GM18909 (cell line): ENCODE measurements at regions not wholly inside any gene's neighbourhood (a gene's known extent, or its start where the extent isn't known, plus 50 kb on each side); places are given as distances from the start of the nearest gene placed in this dataset.

Source experiments
- ATAC-seq: cut with Tn5 transposase; IDR thresholded peaks from one replicate; pipeline ENCODE4 v1.9.1; 2021; ENCODE audit warnings: mild to moderate bottlenecking; ENCODE audit not compliant: unreplicated experiment, poor library complexity

- no peak for ATAC-seq
These were observed 134.3 kb upstream of the PMEPA1 start for GRCh38 chr20:57843941-57844625.

GRCh38 chr20:57842720-57843119 lies 132.9 kb upstream of the PMEPA1 start:
- no peak for ATAC-seq

GRCh38 chr20:57841297-57841866 lies 131.6 kb upstream of the PMEPA1 start:
- no peak for ATAC-seq

- ATAC-seq = no peak
These were observed 130.9 kb upstream of the PMEPA1 start for GRCh38 chr20:57840504-57841296.

- ATAC-seq = no peak
These were observed 130.3 kb upstream of the PMEPA1 start for GRCh38 chr20:57840066-57840465.

- ATAC-seq = no peak
These were observed 128.9 kb upstream of the PMEPA1 start for GRCh38 chr20:57838670-57839151.

- ATAC-seq = no peak
These were observed 127.6 kb upstream of the PMEPA1 start for GRCh38 chr20:57837208-57838035.

- ATAC-seq = no peak
These were observed 126.0 kb upstream of the PMEPA1 start for GRCh38 chr20:57835588-57836455.

- no peak for ATAC-seq
These were observed 125.2 kb upstream of the PMEPA1 start for GRCh38 chr20:57835074-57835452.

- ATAC-seq = no peak
These were observed 124.7 kb upstream of the PMEPA1 start for GRCh38 chr20:57834306-57835073.

GRCh38 chr20:57831993-57832585 lies 122.3 kb upstream of the PMEPA1 start:
- ATAC-seq = no peak

GRCh38 chr20:57831326-57831992 lies 121.6 kb upstream of the PMEPA1 start:
- ATAC-seq = no peak

- ATAC-seq = no peak
These were observed 120.7 kb upstream of the PMEPA1 start for GRCh38 chr20:57830515-57830895.

GRCh38 chr20:57829805-57830514 lies 120.1 kb upstream of the PMEPA1 start:
- ATAC-seq = no peak

- no peak for ATAC-seq
These were observed 119.5 kb upstream of the PMEPA1 start for GRCh38 chr20:57829336-57829735.

- ATAC-seq = no peak
These were observed 118.9 kb upstream of the PMEPA1 start for GRCh38 chr20:57828696-57829095.

- ATAC-seq = no peak
These were observed 117.0 kb upstream of the PMEPA1 start for GRCh38 chr20:57826666-57827287.
